ENCODE measurements at regions not wholly inside any gene's neighbourhood (a gene's known extent, or its start where the extent isn't known, plus 50 kb on each side); places are given as distances from the start of the nearest gene placed in this dataset.

DNA sequence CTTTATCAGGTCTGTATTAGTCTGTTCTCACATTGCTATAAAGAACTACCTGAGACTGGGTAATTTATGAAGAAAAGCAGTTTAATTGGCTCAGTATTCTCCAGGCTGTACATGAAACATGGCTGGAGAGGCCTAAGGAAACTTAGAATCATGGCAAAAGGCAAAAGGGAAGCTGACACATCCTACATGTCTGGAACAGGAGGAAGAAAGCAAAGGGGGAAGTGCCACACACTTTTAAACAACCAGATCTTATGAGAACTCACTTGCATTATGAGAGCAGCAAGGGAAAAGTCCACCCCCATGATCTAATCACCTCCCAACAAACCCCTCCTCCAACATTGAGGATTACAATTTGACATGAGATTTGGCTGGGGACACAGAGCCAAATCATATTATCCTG, 132.1 kb downstream of the PCSK1 start:
- TF ChIP-seq, protein P1, sequence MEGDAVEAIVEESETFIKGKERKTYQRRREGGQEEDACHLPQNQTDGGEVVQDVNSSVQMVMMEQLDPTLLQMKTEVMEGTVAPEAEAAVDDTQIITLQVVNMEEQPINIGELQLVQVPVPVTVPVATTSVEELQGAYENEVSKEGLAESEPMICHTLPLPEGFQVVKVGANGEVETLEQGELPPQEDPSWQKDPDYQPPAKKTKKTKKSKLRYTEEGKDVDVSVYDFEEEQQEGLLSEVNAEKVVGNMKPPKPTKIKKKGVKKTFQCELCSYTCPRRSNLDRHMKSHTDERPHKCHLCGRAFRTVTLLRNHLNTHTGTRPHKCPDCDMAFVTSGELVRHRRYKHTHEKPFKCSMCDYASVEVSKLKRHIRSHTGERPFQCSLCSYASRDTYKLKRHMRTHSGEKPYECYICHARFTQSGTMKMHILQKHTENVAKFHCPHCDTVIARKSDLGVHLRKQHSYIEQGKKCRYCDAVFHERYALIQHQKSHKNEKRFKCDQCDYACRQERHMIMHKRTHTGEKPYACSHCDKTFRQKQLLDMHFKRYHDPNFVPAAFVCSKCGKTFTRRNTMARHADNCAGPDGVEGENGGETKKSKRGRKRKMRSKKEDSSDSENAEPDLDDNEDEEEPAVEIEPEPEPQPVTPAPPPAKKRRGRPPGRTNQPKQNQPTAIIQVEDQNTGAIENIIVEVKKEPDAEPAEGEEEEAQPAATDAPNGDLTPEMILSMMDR (IDR thresholded peaks at IDR 0.05) = no peak
- TF ChIP-seq POLR2A (IDR thresholded peaks at IDR 0.05) = no peak
- no peak for TF ChIP-seq EP300 (IDR thresholded peaks at IDR 0.05)
- no peaks in the 10 kb centered on the region for H3K27me3 ChIP-seq
- no peak for DNase-seq (ENCODE audit: low spot score in 2 of 2)

DNA sequence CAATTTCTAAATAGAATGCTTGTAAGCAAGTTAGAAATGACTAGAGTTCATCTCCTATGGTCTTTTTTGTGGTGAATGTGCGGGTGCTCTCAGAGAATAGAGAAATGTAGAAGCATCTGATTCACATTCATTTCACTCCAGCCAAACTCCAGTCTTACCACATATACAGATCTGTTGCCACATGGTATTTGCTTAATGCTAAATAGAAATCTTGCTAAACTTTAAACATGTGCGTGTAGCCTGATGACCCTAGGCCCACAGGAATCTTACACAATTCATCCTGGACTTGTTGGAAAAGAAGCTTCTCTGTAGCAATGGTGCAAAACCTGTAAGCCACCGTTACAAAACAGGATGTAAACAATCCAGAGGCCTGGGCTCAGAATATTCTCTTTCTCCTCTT, 135.2 kb downstream of the PCSK1 start:
- peak overlapping the region in 1 of 4 donors; percentile 8 for H3K27ac ChIP-seq
- peaks cover 0 to 19% (median 2%) of the 10 kb centered on the region in 4 donors for H3K9me3 ChIP-seq
- 50 to 53% methylated on average over 3 of the region's 3 CpGs for WGBS, 2 donors
- no peak overlapping the region for H3K4me3 ChIP-seq
- no peaks in the 10 kb centered on the region for H3K27me3 ChIP-seq
- TF ChIP-seq, protein P1 (IDR thresholded peaks at IDR 0.05) = no peak
- TF ChIP-seq EP300 (IDR thresholded peaks at IDR 0.05) (peak in 1 of 2 donors; percentile 56), POLR2A (IDR thresholded peaks at IDR 0.05) (no peak)
- peaks cover 0 to under 1% (median 0%) of the 10 kb centered on the region in 4 donors for H3K4me1 ChIP-seq
- no peaks in the 10 kb centered on the region for H3K36me3 ChIP-seq
- DNase-seq (ENCODE audit: low spot score in 2 of 2) = no peak

More for the DNA sequence above, 132.1 kb downstream of the PCSK1 start:
- Histone ChIP-seq H3K36me3 (no peaks in the 10 kb centered on the region), H3K4me3 (no peak overlapping the region), H3K4me1 (no peaks in the 10 kb centered on the region), H3K27ac (no peak overlapping the region), H3K9me3 (peaks cover 0 to 38% (median 2%) of the 10 kb centered on the region in 4 donors)

DNA sequence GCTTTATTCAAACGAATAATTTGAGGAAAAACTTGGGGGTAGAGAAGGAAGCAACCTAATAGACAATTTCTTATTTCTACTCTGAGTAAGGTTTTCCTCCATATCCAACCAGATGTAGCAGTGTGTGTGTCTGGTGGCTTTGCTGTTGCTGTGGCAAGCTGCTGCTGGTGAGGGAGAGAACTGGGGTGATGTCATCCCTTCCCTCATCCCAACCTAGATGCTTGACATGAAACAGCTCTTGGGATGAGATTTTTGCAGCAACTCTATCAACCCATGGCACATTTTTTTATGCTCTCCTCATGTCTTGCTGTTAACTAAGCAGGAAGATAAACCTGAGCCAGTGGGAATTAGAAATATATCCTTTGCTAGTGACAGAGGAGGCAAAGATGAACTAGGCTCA, 135.8 kb downstream of the PCSK1 start:
- WGBS, 2 donors = 15 to 26% methylated on average over 1 of the region's 1 CpG
- Histone ChIP-seq H3K9me3 (peaks cover 0 to 15% (median 2%) of the 10 kb centered on the region in 4 donors), H3K36me3 (no peaks in the 10 kb centered on the region), H3K4me3 (no peak overlapping the region), H3K27ac (peak overlapping the region in 1 of 4 donors; percentile 8), H3K27me3 (no peaks in the 10 kb centered on the region), H3K4me1 (peaks cover 0 to 2% (median 0%) of the 10 kb centered on the region in 4 donors)
- no peak for DNase-seq (ENCODE audit: low spot score in 2 of 2)
- no peak for TF ChIP-seq EP300 (IDR thresholded peaks at IDR 0.05)
- TF ChIP-seq POLR2A (IDR thresholded peaks at IDR 0.05) = no peak
- TF ChIP-seq, protein P1 (IDR thresholded peaks at IDR 0.05) = no peak

DNA sequence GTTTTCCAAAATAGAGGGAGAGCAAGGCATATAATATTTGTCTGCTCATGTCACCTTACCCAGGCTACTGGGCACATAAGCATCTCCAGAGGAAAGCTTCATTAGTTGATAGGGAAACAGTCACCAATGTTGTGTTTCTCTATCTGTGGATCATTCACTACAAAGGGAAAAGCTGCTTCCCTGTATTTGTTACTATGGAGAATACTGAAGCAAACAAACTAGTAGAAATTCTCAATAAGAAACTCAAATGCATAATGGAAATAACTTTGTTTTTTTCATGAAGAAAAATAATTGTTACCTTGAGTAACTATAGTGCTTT, 138.2 kb downstream of the PCSK1 start:
- TF ChIP-seq POLR2A (IDR thresholded peaks at IDR 0.05) = no peak
- TF ChIP-seq, protein P1 (IDR thresholded peaks at IDR 0.05) = no peak
- TF ChIP-seq EP300 (IDR thresholded peaks at IDR 0.05) = no peak
- no peak for DNase-seq (ENCODE audit: low spot score in 2 of 2)
- H3K27ac ChIP-seq = no peak overlapping the region

DNA sequence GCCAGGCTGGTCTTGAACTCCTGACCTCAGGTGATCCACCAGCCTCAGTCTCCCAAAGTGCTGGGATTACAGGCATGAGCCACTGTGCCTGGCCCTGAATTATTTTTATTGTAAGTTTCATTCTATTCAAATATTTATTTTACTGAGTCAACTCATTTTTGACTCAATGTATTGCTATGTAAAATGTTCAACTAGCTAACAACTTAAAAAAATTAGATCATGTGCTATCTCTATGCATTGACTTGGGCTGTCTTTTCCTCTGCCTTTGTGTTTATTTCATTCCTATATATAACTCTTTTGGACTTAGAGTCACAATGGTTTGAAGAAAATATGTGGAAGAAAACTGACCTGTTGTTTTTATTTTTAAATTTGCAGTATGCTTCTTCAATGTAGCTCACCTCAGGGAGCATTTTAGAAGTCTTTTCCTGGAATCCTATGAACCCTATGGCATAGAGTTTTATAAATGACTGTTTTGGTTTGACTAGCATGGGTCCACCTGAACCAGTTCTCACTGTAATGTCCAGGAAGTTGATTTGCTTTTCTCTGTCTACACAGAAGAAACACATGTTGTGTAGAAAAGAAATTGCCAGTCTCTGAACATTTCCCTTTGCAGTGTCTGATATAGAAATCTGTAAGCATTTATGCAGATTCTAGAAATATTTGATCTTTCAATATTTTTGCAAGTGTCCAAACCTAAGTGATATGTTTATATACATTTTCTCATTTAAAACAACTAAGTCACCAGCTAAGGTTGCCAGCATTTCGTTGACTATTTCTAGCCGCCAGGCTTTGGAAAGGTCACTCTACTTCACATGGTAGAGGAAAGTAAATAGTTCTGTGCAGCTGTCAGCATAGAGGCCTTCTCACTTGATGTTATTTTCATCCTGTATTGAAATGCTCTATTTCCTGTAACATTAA, 138.8 kb downstream of the PCSK1 start:
- Histone ChIP-seq H3K4me1 (peaks cover 0 to 2% (median 0%) of the 10 kb centered on the region in 4 donors), H3K4me3 (no peak overlapping the region), H3K27me3 (no peaks in the 10 kb centered on the region), H3K27ac (no peak overlapping the region), H3K36me3 (no peaks in the 10 kb centered on the region), H3K9me3 (no peaks in the 10 kb centered on the region)
- WGBS, 2 donors = 57 to 61% methylated on average over 2 of the region's 2 CpGs
- no peak for TF ChIP-seq EP300 (IDR thresholded peaks at IDR 0.05)
- TF ChIP-seq POLR2A (IDR thresholded peaks at IDR 0.05) = no peak
- TF ChIP-seq, protein P1 (IDR thresholded peaks at IDR 0.05) = no peak
- no peak for DNase-seq (ENCODE audit: low spot score in 2 of 2)

More for the DNA sequence above, 138.2 kb downstream of the PCSK1 start:
- Histone ChIP-seq H3K27me3 (no peaks in the 10 kb centered on the region), H3K4me3 (no peak overlapping the region), H3K36me3 (no peaks in the 10 kb centered on the region), H3K4me1 (peaks cover 0 to 2% (median 0%) of the 10 kb centered on the region in 4 donors), H3K9me3 (no peaks in the 10 kb centered on the region)

All from tibial nerve (tissue), 4 donors.